Brain pericyte (primary cell): ENCODE measurements at regions not wholly inside any gene's neighbourhood (a gene's known extent, or its start where the extent isn't known, plus 50 kb on each side); places are given as distances from the start of the nearest gene placed in this dataset.

Experiments
- DNase-seq: peaks from one replicate; pipeline ENCODE4 v3.0.0-alpha.2; 2012; ENCODE audit warnings: low read depth, low spot score

- no peak for DNase-seq
These were observed 647.0 kb downstream of the BRD1 start for GRCh38 chr22:49180683-49181024.

GRCh38 chr22:49179886-49180682, 647.6 kb downstream of the BRD1 start:
- DNase-seq = no peak

GRCh38 chr22:49179175-49179574, 648.5 kb downstream of the BRD1 start:
- DNase-seq = no peak

GRCh38 chr22:49178246-49179005, 649.2 kb downstream of the BRD1 start:
- no peak for DNase-seq

GRCh38 chr22:49177666-49178065, 650.0 kb downstream of the BRD1 start:
- DNase-seq = no peak

GRCh38 chr22:49176956-49177355, 650.7 kb downstream of the BRD1 start:
- no peak for DNase-seq

GRCh38 chr22:49170053-49170452, 657.6 kb downstream of the BRD1 start:
- DNase-seq = no peak

GRCh38 chr22:49169074-49169744, 658.5 kb downstream of the BRD1 start:
- DNase-seq = no peak

GRCh38 chr22:49168219-49168813, 659.4 kb downstream of the BRD1 start:
- no peak for DNase-seq

- no peak for DNase-seq
These were observed 660.9 kb downstream of the BRD1 start for GRCh38 chr22:49166746-49167145.

- DNase-seq = no peak
These were observed 661.5 kb downstream of the BRD1 start for GRCh38 chr22:49166211-49166610.

GRCh38 chr22:49164773-49165320, 662.8 kb downstream of the BRD1 start:
- DNase-seq = no peak

- DNase-seq = no peak
These were observed 663.5 kb downstream of the BRD1 start for GRCh38 chr22:49163960-49164690.

GRCh38 chr22:49163258-49163959, 664.3 kb downstream of the BRD1 start:
- no peak for DNase-seq

GRCh38 chr22:49162841-49163240, 664.8 kb downstream of the BRD1 start:
- DNase-seq = no peak

- no peak for DNase-seq
These were observed 666.4 kb downstream of the BRD1 start for GRCh38 chr22:49161002-49161850.

- no peak for DNase-seq
These were observed 667.2 kb downstream of the BRD1 start for GRCh38 chr22:49160261-49161001.

- DNase-seq = no peak
These were observed 668.0 kb downstream of the BRD1 start for GRCh38 chr22:49159711-49160110.
